ENCODE measurements at regions not wholly inside any gene's neighbourhood (a gene's known extent, or its start where the extent isn't known, plus 50 kb on each side); places are given as distances from the start of the nearest gene placed in this dataset.

DNA sequence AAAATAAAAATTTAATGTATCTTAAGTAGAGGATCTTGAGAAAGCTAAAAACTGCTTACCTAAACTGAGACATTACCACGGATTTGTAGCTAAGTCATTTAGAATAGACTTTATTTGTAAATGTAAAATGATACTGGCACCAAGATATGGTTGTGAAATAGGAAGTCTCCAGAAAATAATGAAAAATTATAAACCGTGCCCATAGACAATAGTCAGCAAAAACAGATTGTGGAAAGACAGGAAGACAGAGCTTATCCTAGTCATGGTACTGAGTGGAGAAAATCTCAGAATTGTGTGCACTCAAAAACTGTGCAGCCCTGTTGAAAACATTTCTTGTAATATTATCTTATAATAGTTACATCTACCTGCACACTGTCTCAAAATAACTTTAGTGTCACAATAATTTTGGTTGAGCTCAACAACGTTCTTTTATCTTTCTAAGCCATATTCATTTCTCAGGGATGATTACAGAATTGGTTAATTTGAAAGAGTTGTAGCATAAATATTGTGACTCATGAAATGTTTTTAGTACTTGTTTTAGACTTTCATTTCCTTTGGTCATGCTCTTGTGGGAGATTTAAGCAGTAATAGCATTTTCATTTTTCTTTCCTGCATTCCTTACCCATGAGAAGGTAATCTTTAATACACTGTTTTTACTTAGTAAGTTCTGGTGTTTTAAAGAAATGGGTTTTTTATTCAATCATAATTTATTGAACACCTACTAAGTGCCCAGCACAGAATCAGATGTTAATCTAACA, 174.5 kb downstream of the SOX4 start:
- DNase-seq (ENCODE audit: extremely low spot score, unreplicated experiment): no peak

DNA sequence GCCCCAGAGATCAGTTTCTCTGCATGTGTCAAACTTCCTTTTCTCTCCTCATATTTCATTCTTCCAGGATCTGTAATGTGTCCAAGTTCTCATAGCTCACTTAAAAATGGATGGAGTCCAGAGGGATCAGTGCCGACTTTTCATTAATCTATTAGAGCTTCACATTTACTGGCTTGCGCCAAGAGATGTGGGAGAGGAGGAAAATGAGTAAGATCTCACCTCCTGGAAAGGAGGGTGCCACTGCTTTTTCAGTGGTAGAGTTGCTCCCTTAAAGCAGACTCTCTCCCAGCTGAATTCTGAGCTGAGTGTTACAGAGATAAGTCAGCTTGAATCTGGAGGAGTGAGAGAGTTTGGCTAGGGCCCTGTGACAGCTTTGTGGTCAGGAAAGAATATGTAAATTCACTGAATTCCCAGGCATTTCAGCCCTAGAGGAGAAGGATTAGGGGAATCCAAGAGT, 175.9 kb downstream of the SOX4 start:
- peaks cover 4% of the 10 kb centered on the region for H3K9me3 Mint-ChIP-seq
- H3K4me3 Mint-ChIP-seq: no peak overlapping the region
- no peak overlapping the region for H3K27ac Mint-ChIP-seq
- TF ChIP-seq, protein P1, sequence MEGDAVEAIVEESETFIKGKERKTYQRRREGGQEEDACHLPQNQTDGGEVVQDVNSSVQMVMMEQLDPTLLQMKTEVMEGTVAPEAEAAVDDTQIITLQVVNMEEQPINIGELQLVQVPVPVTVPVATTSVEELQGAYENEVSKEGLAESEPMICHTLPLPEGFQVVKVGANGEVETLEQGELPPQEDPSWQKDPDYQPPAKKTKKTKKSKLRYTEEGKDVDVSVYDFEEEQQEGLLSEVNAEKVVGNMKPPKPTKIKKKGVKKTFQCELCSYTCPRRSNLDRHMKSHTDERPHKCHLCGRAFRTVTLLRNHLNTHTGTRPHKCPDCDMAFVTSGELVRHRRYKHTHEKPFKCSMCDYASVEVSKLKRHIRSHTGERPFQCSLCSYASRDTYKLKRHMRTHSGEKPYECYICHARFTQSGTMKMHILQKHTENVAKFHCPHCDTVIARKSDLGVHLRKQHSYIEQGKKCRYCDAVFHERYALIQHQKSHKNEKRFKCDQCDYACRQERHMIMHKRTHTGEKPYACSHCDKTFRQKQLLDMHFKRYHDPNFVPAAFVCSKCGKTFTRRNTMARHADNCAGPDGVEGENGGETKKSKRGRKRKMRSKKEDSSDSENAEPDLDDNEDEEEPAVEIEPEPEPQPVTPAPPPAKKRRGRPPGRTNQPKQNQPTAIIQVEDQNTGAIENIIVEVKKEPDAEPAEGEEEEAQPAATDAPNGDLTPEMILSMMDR (conservative IDR thresholded peaks at IDR 0.05): no peak
- DNase-seq (ENCODE audit: extremely low spot score, unreplicated experiment): no peak
- peaks cover 55% of the 10 kb centered on the region for H3K4me1 Mint-ChIP-seq (ENCODE audit: unreplicated experiment)
- peaks cover 6% of the 10 kb centered on the region for H3K36me3 Mint-ChIP-seq
- no peaks in the 10 kb centered on the region for H3K27me3 Mint-ChIP-seq

More for the DNA sequence above, 174.5 kb downstream of the SOX4 start:
- Mint-ChIP-seq H3K27me3 (no peaks in the 10 kb centered on the region), H3K27ac (peak overlapping the region; percentile 22), H3K4me3 (no peak overlapping the region), H3K4me1 (ENCODE audit: unreplicated experiment) (peaks cover 46% of the 10 kb centered on the region), H3K36me3 (peaks cover under 1% of the 10 kb centered on the region), H3K9me3 (no peaks in the 10 kb centered on the region)
- TF ChIP-seq, protein P1 (conservative IDR thresholded peaks at IDR 0.05): no peak

DNA sequence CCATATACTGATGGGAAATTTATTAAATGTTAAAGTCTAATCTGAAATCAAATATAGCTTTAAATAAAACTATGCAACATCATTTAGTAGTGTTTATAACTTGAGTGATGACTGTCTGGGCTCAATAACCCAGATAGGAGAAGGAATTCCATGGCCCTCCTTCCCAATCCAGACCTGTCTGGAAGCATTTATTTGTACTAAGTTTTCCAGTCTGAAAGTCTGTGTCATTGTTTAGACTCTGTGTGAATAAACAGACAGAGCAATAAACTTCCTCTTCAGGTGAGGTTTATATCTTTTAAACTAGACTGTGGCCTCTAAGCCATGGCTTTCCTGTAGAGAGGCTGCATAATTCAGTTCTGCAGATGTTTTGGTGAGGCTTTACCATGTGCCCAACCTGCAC, 176.4 kb downstream of the SOX4 start:
- Mint-ChIP-seq H3K4me1 (ENCODE audit: unreplicated experiment) (peaks cover 56% of the 10 kb centered on the region), H3K27ac (no peak overlapping the region), H3K4me3 (no peak overlapping the region), H3K27me3 (no peaks in the 10 kb centered on the region), H3K36me3 (peaks cover 11% of the 10 kb centered on the region), H3K9me3 (peaks cover 4% of the 10 kb centered on the region)
- no peak for DNase-seq (ENCODE audit: extremely low spot score, unreplicated experiment)
- TF ChIP-seq, protein P1 (conservative IDR thresholded peaks at IDR 0.05): no peak

DNA sequence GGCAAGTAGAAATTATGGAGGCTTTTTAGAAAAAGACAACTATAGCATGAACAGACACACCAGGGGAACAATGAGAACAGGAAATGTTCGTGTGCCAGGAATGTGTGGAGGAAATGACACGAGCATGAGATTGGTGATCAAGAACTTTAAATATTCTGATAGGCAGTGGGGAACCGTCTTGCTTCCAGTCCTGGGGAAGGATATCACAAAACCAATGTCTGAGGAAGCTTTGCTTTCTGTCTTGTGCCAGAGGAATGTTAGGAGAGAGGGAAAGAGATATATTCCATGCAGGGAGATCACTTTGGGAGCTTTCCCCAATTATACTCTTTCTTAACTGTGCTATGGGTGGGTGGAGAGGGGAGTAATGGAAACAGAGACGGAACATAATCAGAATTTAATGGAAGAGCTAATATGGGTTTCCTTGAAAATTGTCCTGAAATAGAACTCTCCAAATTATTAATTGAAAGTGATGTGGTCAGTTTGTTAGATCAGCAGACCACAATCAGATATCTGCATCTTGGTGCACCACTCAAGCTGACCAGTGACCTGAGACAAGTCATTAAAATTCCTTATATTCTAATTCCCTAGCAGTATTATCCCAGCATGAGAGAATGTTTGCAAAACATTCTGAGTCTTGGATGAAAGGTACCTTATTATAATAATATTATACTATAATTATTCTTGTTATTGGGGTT, 178.2 kb downstream of the SOX4 start:
- DNase-seq (ENCODE audit: extremely low spot score, unreplicated experiment): no peak
- Mint-ChIP-seq H3K36me3 (peaks cover 11% of the 10 kb centered on the region), H3K27me3 (no peaks in the 10 kb centered on the region), H3K4me1 (ENCODE audit: unreplicated experiment) (peaks cover 54% of the 10 kb centered on the region), H3K27ac (no peak overlapping the region), H3K4me3 (no peak overlapping the region), H3K9me3 (peaks cover 4% of the 10 kb centered on the region)
- TF ChIP-seq, protein P1 (conservative IDR thresholded peaks at IDR 0.05): no peak

DNA sequence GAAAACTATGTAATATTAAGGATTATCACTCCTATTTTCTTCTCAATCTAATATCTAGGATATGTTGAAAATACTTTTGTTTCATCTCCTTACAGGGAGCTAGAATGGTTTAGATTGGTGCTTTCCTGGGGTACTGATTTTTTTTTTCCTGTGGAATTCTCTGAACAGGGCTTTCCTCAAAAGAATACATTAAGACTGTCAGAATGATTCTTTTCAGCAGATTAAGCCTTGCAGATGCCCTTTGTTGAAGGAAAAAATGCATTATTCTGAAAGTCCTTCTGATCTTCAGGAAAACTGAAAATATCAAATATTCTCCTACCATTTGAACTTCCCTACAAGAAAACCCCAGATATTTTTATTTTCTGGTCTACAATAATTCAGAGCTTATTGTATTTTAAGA, 178.9 kb downstream of the SOX4 start:
- Mint-ChIP-seq H3K36me3 (peaks cover 11% of the 10 kb centered on the region), H3K9me3 (peaks cover 4% of the 10 kb centered on the region), H3K4me1 (ENCODE audit: unreplicated experiment) (peaks cover 54% of the 10 kb centered on the region), H3K27ac (no peak overlapping the region), H3K27me3 (no peaks in the 10 kb centered on the region), H3K4me3 (no peak overlapping the region)
- DNase-seq (ENCODE audit: extremely low spot score, unreplicated experiment): no peak
- TF ChIP-seq, protein P1 (conservative IDR thresholded peaks at IDR 0.05): no peak

Data from type B pancreatic cell (in vitro differentiated cells).